Astrocyte (in vitro differentiated cells and primary cell): ENCODE measurements at regions not wholly inside any gene's neighbourhood (a gene's known extent, or its start where the extent isn't known, plus 50 kb on each side); places are given as distances from the start of the nearest gene placed in this dataset.

Experiments used
- DNase-seq: peaks from one replicate; pipeline ENCODE4 v3.0.0-alpha.2; 2010; ENCODE audit warnings: low read depth
- FAIRE-seq: peaks from 2 replicates; lab custom pipeline; 2011; peaks lifted over from hg19 to GRCh38; lab: Jason Lieb, UNC
- H2AFZ ChIP-seq: 2 replicates; pipeline ENCODE4 v1.6.0; 2012; ENCODE audit warnings: low read depth, low read length, inconsistent platforms
- H3K27ac ChIP-seq: 2 replicates; pipeline ENCODE4 v1.5.1; 2011; ENCODE audit warnings: low read depth, low read length, inconsistent platforms
- H3K27me3 ChIP-seq: 2 replicates; pipeline ENCODE4 v1.6.0; 2011; ENCODE audit warnings: low read length, inconsistent platforms; ENCODE audit not compliant: insufficient read depth
- H3K36me3 ChIP-seq: 2 replicates; pipeline ENCODE4 v1.5.1; 2011; ENCODE audit warnings: low read length, inconsistent platforms; ENCODE audit not compliant: insufficient read depth
- H3K4me1 ChIP-seq: 2 replicates; pipeline ENCODE4 v1.5.1; 2011; ENCODE audit warnings: low read length, inconsistent platforms; ENCODE audit not compliant: insufficient read depth
- H3K4me2 ChIP-seq: 2 replicates; pipeline ENCODE4 v1.6.0; 2012; ENCODE audit warnings: low read length, inconsistent platforms
- H3K4me3 ChIP-seq: 2 replicates; pipeline ENCODE4 v1.5.1; 2011; ENCODE audit warnings: low read depth, mild to moderate bottlenecking, low read length, inconsistent platforms; ENCODE audit not compliant: insufficient read depth
- H3K79me2 ChIP-seq: 2 replicates; pipeline ENCODE4 v1.6.0; 2012; ENCODE audit warnings: mild to moderate bottlenecking, low read length, inconsistent platforms; ENCODE audit not compliant: insufficient read depth
- H3K9ac ChIP-seq: 2 replicates; pipeline ENCODE4 v1.6.0; 2012; ENCODE audit warnings: mild to moderate bottlenecking, low read length, inconsistent platforms
- H3K9me3 ChIP-seq: 2 replicates; pipeline ENCODE4 v1.5.1; 2012; ENCODE audit warnings: low read depth, mild to moderate bottlenecking, low read length, inconsistent platforms; ENCODE audit not compliant: insufficient read depth
- H4K20me1 ChIP-seq: 2 replicates; pipeline ENCODE4 v1.6.0; 2012; ENCODE audit warnings: low read length, inconsistent platforms; ENCODE audit not compliant: insufficient read depth
- H3K27ac Mint-ChIP-seq: one replicate; pipeline ENCODE4 v1.8.0; 2021; ENCODE audit warnings: mild to moderate bottlenecking, mixed read lengths; ENCODE audit not compliant: unreplicated experiment
- H3K27me3 Mint-ChIP-seq: one replicate; pipeline ENCODE4 v1.8.0; 2021; ENCODE audit warnings: low read depth, mixed read lengths; ENCODE audit not compliant: unreplicated experiment
- H3K36me3 Mint-ChIP-seq: one replicate; pipeline ENCODE4 v1.8.0; 2021; ENCODE audit warnings: low read depth, mixed read lengths; ENCODE audit not compliant: unreplicated experiment
- H3K4me1 Mint-ChIP-seq: one replicate; pipeline ENCODE4 v1.8.0; 2021; ENCODE audit warnings: low read depth, mixed read lengths; ENCODE audit not compliant: unreplicated experiment
- H3K4me3 Mint-ChIP-seq: one replicate; pipeline ENCODE4 v1.8.0; 2021; ENCODE audit warnings: mild to moderate bottlenecking, moderate library complexity, mixed read lengths; ENCODE audit not compliant: unreplicated experiment
- H3K9me3 Mint-ChIP-seq: one replicate; pipeline ENCODE4 v1.8.0; 2021; ENCODE audit warnings: mild to moderate bottlenecking, mixed read lengths; ENCODE audit not compliant: unreplicated experiment
- CTCF ChIP-seq: IDR thresholded peaks from 2 replicates; pipeline ENCODE4 v1.5.1; 2011; ENCODE audit warnings: low read depth, mild to moderate bottlenecking, inconsistent platforms, low read length, moderate library complexity; ENCODE audit not compliant: insufficient read depth
- EZH2 ChIP-seq: IDR thresholded peaks from 2 replicates; pipeline ENCODE4 v1.6.1; 2012; ENCODE audit warnings: mild to moderate bottlenecking, low read length, inconsistent platforms; ENCODE audit not compliant: insufficient read depth

GRCh38 chr9:27791311-27791710, 218.0 kb upstream of the C9orf72 start:
- no peaks in the 10 kb centered on the region for H4K20me1 ChIP-seq
- H3K9me3 Mint-ChIP-seq = peaks cover 11% of the 10 kb centered on the region
- H3K27me3 Mint-ChIP-seq = no peaks in the 10 kb centered on the region
- H2AFZ ChIP-seq = no peak overlapping the region
- H3K4me1 Mint-ChIP-seq = peaks cover 7% of the 10 kb centered on the region
- H3K27ac Mint-ChIP-seq = no peak overlapping the region
- no peak overlapping the region for H3K4me3 Mint-ChIP-seq
- no peak overlapping the region for H3K27ac ChIP-seq
- H3K4me2 ChIP-seq = no peak overlapping the region
- no peaks in the 10 kb centered on the region for H3K79me2 ChIP-seq
- DNase-seq (no peak), FAIRE-seq (no peak)
- H3K9me3 ChIP-seq = peaks cover 8% of the 10 kb centered on the region
- no peak for TF ChIP-seq EZH2
- TF ChIP-seq CTCF = no peak
- no peaks in the 10 kb centered on the region for H3K36me3 ChIP-seq
- H3K4me1 ChIP-seq = no peaks in the 10 kb centered on the region
- no peaks in the 10 kb centered on the region for H3K36me3 Mint-ChIP-seq
- no peaks in the 10 kb centered on the region for H3K27me3 ChIP-seq
- no peak overlapping the region for H3K9ac ChIP-seq
- H3K4me3 ChIP-seq = no peak overlapping the region

- H3K4me2 ChIP-seq = no peak overlapping the region
- no peak overlapping the region for H3K27ac ChIP-seq
- H3K4me3 Mint-ChIP-seq = no peak overlapping the region
- peaks cover 7% of the 10 kb centered on the region for H3K4me1 Mint-ChIP-seq
- no peak overlapping the region for H3K9ac ChIP-seq
- no peak overlapping the region for H3K27ac Mint-ChIP-seq
- no peaks in the 10 kb centered on the region for H4K20me1 ChIP-seq
- no peaks in the 10 kb centered on the region for H3K79me2 ChIP-seq
- TF ChIP-seq EZH2 = no peak
- TF ChIP-seq CTCF = no peak
- H3K27me3 ChIP-seq = no peaks in the 10 kb centered on the region
- no peaks in the 10 kb centered on the region for H3K36me3 Mint-ChIP-seq
- no peak overlapping the region for H2AFZ ChIP-seq
- FAIRE-seq (no peak), DNase-seq (no peak)
- no peak overlapping the region for H3K4me3 ChIP-seq
- peaks cover 11% of the 10 kb centered on the region for H3K9me3 Mint-ChIP-seq
- H3K27me3 Mint-ChIP-seq = no peaks in the 10 kb centered on the region
- H3K36me3 ChIP-seq = no peaks in the 10 kb centered on the region
- H3K4me1 ChIP-seq = no peaks in the 10 kb centered on the region
- H3K9me3 ChIP-seq = peaks cover 8% of the 10 kb centered on the region
Measured at GRCh38 chr9:27792971-27793689, 219.8 kb upstream of the C9orf72 start.

GRCh38 chr9:27799326-27799725, 226.0 kb upstream of the C9orf72 start:
- H3K27me3 Mint-ChIP-seq = peaks cover 4% of the 10 kb centered on the region
- H3K4me3 Mint-ChIP-seq = no peak overlapping the region
- no peak overlapping the region for H3K27ac ChIP-seq
- H3K79me2 ChIP-seq = no peaks in the 10 kb centered on the region
- H3K36me3 Mint-ChIP-seq = no peaks in the 10 kb centered on the region
- no peak for FAIRE-seq
- H3K4me2 ChIP-seq = no peak overlapping the region
- no peak overlapping the region for H3K9ac ChIP-seq
- H2AFZ ChIP-seq = no peak overlapping the region
- no peaks in the 10 kb centered on the region for H3K4me1 ChIP-seq
- no peak for DNase-seq
- no peaks in the 10 kb centered on the region for H3K9me3 ChIP-seq
- no peaks in the 10 kb centered on the region for H4K20me1 ChIP-seq
- no peak overlapping the region for H3K4me3 ChIP-seq
- H3K36me3 ChIP-seq = no peaks in the 10 kb centered on the region
- H3K27ac Mint-ChIP-seq = no peak overlapping the region
- H3K27me3 ChIP-seq = no peaks in the 10 kb centered on the region
- TF ChIP-seq CTCF = no peak
- H3K4me1 Mint-ChIP-seq = no peaks in the 10 kb centered on the region
- peaks cover 2% of the 10 kb centered on the region for H3K9me3 Mint-ChIP-seq
